ENCODE measurements at regions not wholly inside any gene's neighbourhood (a gene's known extent, or its start where the extent isn't known, plus 50 kb on each side); places are given as distances from the start of the nearest gene placed in this dataset.

DNA sequence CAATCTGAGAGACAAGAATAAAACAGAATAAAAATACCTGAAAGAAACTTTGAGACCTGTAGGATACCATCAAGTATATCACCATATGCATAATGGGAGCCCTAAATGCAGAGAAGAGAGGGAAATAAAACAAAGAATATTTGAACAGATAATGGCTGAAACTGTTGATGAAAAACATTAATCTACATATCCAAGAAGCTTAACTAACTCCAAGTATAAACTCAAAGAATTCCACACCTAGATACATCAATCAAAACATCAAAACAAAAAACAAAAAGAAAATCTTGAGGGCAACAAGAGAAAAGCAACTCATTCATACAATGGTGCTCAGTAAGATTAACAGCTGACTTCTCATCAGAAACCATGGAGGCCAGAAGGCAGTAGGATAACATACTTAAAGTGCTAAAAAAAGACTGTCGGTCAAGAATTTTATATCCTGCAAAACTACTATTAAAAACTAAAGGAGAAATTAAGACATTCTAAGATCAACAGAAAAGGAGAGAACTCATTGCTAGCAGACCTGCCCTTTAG lies 101.6 kb downstream of the FOXD1 start:
- Histone ChIP-seq H3K4me3 (ENCODE audit: low read length) (no peak overlapping the region), H3K4me1 (ENCODE audit: insufficient read depth, low read length) (no peaks in the 10 kb centered on the region), H3K36me3 (ENCODE audit: insufficient read depth, low read length) (no peaks in the 10 kb centered on the region), H3K9me3 (ENCODE audit: low read length) (no peaks in the 10 kb centered on the region), H3K27me3 (ENCODE audit: insufficient read depth, low read length) (no peaks in the 10 kb centered on the region), H2AFZ (ENCODE audit: low read depth, low read length) (no peak overlapping the region)

GRCh38 chr5:73344835-73345234 lies 103.7 kb downstream of the FOXD1 start:
- peaks cover 4% of the 10 kb centered on the region for H3K27me3 ChIP-seq (ENCODE audit: insufficient read depth, low read length)
- H3K36me3 ChIP-seq (ENCODE audit: insufficient read depth, low read length) = no peaks in the 10 kb centered on the region
- no peak overlapping the region for H3K4me3 ChIP-seq (ENCODE audit: low read length)
- H2AFZ ChIP-seq (ENCODE audit: low read depth, low read length) = no peak overlapping the region
- no peaks in the 10 kb centered on the region for H3K9me3 ChIP-seq (ENCODE audit: low read length)
- no peaks in the 10 kb centered on the region for H3K4me1 ChIP-seq (ENCODE audit: insufficient read depth, low read length)

DNA sequence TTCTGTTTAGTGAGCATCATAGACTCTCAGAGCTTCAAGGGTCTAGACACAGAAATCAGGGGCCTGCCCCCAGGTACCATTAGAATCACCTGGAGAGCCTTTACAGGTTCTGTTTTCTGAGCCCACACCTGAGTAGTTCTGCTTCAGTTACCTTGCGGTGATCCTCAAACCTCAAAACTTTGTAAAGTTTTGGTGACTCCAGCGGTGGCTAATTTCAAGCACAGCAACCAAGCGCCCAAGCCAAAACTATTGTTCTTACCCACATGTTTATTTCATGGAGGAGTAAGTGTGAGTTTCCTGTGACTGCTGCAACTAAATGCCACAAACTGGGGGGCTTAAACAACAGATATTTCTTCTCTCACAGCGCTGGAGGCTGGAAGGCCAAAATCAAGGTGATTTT lies 108.9 kb downstream of the FOXD1 start:
- Histone ChIP-seq H3K4me3 (ENCODE audit: low read length) (no peak overlapping the region), H3K4me1 (ENCODE audit: insufficient read depth, low read length) (peaks cover 6% of the 10 kb centered on the region), H3K36me3 (ENCODE audit: insufficient read depth, low read length) (no peaks in the 10 kb centered on the region), H3K27me3 (ENCODE audit: insufficient read depth, low read length) (peaks cover 19% of the 10 kb centered on the region), H2AFZ (ENCODE audit: low read depth, low read length) (no peak overlapping the region), H3K9me3 (ENCODE audit: low read length) (no peaks in the 10 kb centered on the region)

- H2AFZ ChIP-seq (ENCODE audit: low read depth, low read length) = no peak overlapping the region
- peaks cover 19% of the 10 kb centered on the region for H3K27me3 ChIP-seq (ENCODE audit: insufficient read depth, low read length)
- no peaks in the 10 kb centered on the region for H3K9me3 ChIP-seq (ENCODE audit: low read length)
- no peak overlapping the region for H3K4me3 ChIP-seq (ENCODE audit: low read length)
- H3K4me1 ChIP-seq (ENCODE audit: insufficient read depth, low read length) = peaks cover 6% of the 10 kb centered on the region
- no peaks in the 10 kb centered on the region for H3K36me3 ChIP-seq (ENCODE audit: insufficient read depth, low read length)
These were observed 109.5 kb downstream of the FOXD1 start for GRCh38 chr5:73339051-73339575.

- Histone ChIP-seq H3K9me3 (ENCODE audit: low read length) (no peaks in the 10 kb centered on the region), H3K4me3 (ENCODE audit: low read length) (no peak overlapping the region), H3K36me3 (ENCODE audit: insufficient read depth, low read length) (no peaks in the 10 kb centered on the region), H3K4me1 (ENCODE audit: insufficient read depth, low read length) (peaks cover 6% of the 10 kb centered on the region), H2AFZ (ENCODE audit: low read depth, low read length) (no peak overlapping the region), H3K27me3 (ENCODE audit: insufficient read depth, low read length) (peaks cover 19% of the 10 kb centered on the region)
These were observed 110.1 kb downstream of the FOXD1 start for GRCh38 chr5:73338256-73339050.

DNA sequence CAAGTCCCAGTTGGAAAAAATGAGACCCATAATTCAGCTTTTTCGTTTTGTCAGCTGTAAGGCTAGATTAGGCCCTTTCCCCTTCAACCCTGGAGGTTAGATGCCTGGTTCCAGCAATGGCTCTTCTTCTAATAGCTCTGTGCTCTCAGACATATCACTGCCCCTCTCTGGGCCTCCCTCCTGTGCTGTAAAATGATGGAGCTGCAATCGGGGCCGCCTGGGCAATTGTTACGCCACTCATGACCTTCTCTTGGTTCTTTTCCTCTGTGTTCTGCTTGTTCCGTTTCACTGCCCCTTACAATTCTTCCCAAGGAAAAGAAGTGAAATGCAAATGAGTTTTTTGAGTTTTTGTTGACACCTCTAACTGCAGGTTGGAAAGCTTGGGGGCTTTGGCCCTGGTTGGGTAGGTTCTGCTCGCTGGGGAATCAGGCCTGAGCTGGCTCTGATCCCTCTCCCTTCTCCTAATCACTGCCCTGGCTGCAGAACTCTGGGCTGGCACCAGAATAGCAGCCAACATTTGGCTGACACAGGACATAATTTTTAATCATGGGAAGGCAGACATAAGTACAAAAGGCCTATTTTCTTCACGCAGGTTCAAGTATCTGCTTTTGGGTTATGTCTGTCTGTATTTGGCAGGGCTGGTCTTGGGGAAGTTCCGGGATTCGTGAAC lies 110.9 kb downstream of the FOXD1 start:
- no peaks in the 10 kb centered on the region for H3K36me3 ChIP-seq (ENCODE audit: insufficient read depth, low read length)

GRCh38 chr5:73336366-73336765 lies 112.2 kb downstream of the FOXD1 start:
- Histone ChIP-seq H2AFZ (ENCODE audit: low read depth, low read length) (no peak overlapping the region), H3K36me3 (ENCODE audit: insufficient read depth, low read length) (no peaks in the 10 kb centered on the region), H3K9me3 (ENCODE audit: low read length) (no peaks in the 10 kb centered on the region), H3K4me3 (ENCODE audit: low read length) (no peak overlapping the region), H3K27me3 (ENCODE audit: insufficient read depth, low read length) (peaks cover 19% of the 10 kb centered on the region), H3K4me1 (ENCODE audit: insufficient read depth, low read length) (peaks cover 6% of the 10 kb centered on the region)

More for the DNA sequence above, 110.9 kb downstream of the FOXD1 start:
- H3K4me1 ChIP-seq (ENCODE audit: insufficient read depth, low read length) = peaks cover 6% of the 10 kb centered on the region
- H3K27me3 ChIP-seq (ENCODE audit: insufficient read depth, low read length) = peaks cover 19% of the 10 kb centered on the region
- no peak overlapping the region for H2AFZ ChIP-seq (ENCODE audit: low read depth, low read length)
- H3K4me3 ChIP-seq (ENCODE audit: low read length) = no peak overlapping the region
- no peaks in the 10 kb centered on the region for H3K9me3 ChIP-seq (ENCODE audit: low read length)

GRCh38 chr5:73333944-73334703 lies 114.5 kb downstream of the FOXD1 start:
- H3K27me3 ChIP-seq (ENCODE audit: insufficient read depth, low read length) = peaks cover 10% of the 10 kb centered on the region
- H3K4me3 ChIP-seq (ENCODE audit: low read length) = no peak overlapping the region
- no peaks in the 10 kb centered on the region for H3K36me3 ChIP-seq (ENCODE audit: insufficient read depth, low read length)
- no peaks in the 10 kb centered on the region for H3K9me3 ChIP-seq (ENCODE audit: low read length)
- H2AFZ ChIP-seq (ENCODE audit: low read depth, low read length) = no peak overlapping the region
- peaks cover 6% of the 10 kb centered on the region for H3K4me1 ChIP-seq (ENCODE audit: insufficient read depth, low read length)

- Histone ChIP-seq H3K4me1 (ENCODE audit: insufficient read depth, low read length) (no peaks in the 10 kb centered on the region), H3K4me3 (ENCODE audit: low read length) (no peak overlapping the region), H2AFZ (ENCODE audit: low read depth, low read length) (no peak overlapping the region), H3K36me3 (ENCODE audit: insufficient read depth, low read length) (no peaks in the 10 kb centered on the region), H3K9me3 (ENCODE audit: low read length) (no peaks in the 10 kb centered on the region), H3K27me3 (ENCODE audit: insufficient read depth, low read length) (no peaks in the 10 kb centered on the region)
These were observed 118.0 kb downstream of the FOXD1 start for GRCh38 chr5:73330613-73331012.

DNA sequence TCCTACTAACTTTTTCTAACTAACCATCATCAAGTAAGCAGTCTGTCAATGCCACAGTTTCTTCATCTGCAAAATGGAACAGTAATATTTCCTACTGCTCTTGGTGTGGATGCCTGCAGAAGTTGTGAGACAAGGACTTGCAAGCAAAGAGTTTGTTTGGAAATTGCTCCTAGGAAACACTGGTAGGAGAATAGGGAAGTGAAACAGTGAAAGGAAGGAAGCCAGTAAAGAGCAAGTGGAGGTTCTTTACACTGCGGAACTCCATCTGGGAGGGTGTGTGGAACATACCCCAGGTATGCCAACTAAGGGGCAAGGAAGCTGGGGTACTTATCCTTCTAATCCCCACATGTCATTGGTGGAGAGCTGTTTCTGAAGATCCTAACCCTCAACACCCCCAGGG lies 119.9 kb downstream of the FOXD1 start:
- no peaks in the 10 kb centered on the region for H3K9me3 ChIP-seq (ENCODE audit: low read length)
- no peak overlapping the region for H2AFZ ChIP-seq (ENCODE audit: low read depth, low read length)
- H3K36me3 ChIP-seq (ENCODE audit: insufficient read depth, low read length) = no peaks in the 10 kb centered on the region
- H3K4me3 ChIP-seq (ENCODE audit: low read length) = no peak overlapping the region
- H3K4me1 ChIP-seq (ENCODE audit: insufficient read depth, low read length) = no peaks in the 10 kb centered on the region
- H3K27me3 ChIP-seq (ENCODE audit: insufficient read depth, low read length) = no peaks in the 10 kb centered on the region

DNA sequence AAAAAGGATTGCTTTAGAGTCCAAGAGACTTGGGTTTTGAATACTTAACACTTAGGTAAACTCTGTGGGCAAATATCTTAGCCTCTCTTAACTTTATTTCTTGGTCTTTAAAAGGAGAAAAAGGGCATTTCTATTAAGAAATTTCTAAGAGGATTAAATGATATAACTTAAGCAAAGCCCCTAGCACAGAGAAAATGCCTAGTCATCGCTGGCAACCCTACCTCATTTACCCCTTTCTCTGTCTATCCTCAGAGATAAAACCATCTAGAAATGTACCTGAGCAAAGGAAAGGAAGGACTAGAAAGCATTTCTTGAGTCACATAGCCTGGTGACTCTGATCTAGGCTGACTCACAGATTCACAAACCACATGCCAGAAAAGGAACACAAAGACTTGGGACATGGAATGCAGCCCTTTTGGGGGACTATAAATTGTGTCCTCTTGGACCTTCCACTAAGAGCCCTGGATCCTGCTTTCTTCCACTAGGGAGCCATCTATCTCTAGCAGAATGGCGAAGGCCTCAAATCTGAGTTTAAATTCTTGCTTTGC lies 120.6 kb downstream of the FOXD1 start:
- Histone ChIP-seq H2AFZ (ENCODE audit: low read depth, low read length) (no peak overlapping the region), H3K36me3 (ENCODE audit: insufficient read depth, low read length) (no peaks in the 10 kb centered on the region), H3K4me3 (ENCODE audit: low read length) (no peak overlapping the region), H3K27me3 (ENCODE audit: insufficient read depth, low read length) (no peaks in the 10 kb centered on the region), H3K9me3 (ENCODE audit: low read length) (no peaks in the 10 kb centered on the region), H3K4me1 (ENCODE audit: insufficient read depth, low read length) (no peaks in the 10 kb centered on the region)

DNA sequence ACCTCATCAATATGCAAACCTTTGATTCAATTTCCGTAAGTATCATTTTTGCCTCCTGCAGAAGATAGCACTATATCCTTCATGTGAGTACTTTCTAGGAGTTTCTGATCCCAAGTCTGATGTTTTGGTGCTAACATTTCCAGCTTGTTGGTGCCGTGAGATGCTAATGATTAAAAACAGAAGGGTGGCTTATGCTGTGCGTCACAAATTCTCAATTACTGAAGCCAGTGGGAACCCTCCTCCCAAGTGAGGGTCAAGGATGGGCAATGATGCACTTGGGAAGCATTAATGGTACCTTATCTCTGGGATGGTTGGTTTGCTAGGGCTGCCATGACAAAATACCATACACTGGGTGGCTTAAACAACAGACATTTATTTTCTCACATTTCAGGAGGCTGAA lies 123.0 kb downstream of the FOXD1 start:
- no peaks in the 10 kb centered on the region for H3K4me1 ChIP-seq (ENCODE audit: insufficient read depth, low read length)
- H3K9me3 ChIP-seq (ENCODE audit: low read length) = no peaks in the 10 kb centered on the region
- H3K4me3 ChIP-seq (ENCODE audit: low read length) = no peak overlapping the region
- H2AFZ ChIP-seq (ENCODE audit: low read depth, low read length) = no peak overlapping the region
- no peaks in the 10 kb centered on the region for H3K36me3 ChIP-seq (ENCODE audit: insufficient read depth, low read length)
- H3K27me3 ChIP-seq (ENCODE audit: insufficient read depth, low read length) = no peaks in the 10 kb centered on the region

Data from neuron (in vitro differentiated cells).